HG02885 (cell line): ENCODE measurements at regions not wholly inside any gene's neighbourhood (a gene's known extent, or its start where the extent isn't known, plus 50 kb on each side); places are given as distances from the start of the nearest gene placed in this dataset.
A peak's percentile ranks its signal among the peaks of the same experiment; 100 is the strongest.

Experiments used
- ATAC-seq: cut with Tn5 transposase; IDR thresholded peaks from one replicate; pipeline ENCODE4 v1.9.1; 2021; ENCODE audit warnings: mild to moderate bottlenecking; ENCODE audit not compliant: unreplicated experiment, poor library complexity

GRCh38 chr2:160974803-160975202 lies 185.4 kb upstream of the TANK start:
- no peak for ATAC-seq

- ATAC-seq: no peak
Observed at GRCh38 chr2:160976797-160977196, 183.4 kb upstream of the TANK start.

- ATAC-seq: no peak
Observed at GRCh38 chr2:160977376-160977775, 182.9 kb upstream of the TANK start.

GRCh38 chr2:160977854-160978253 lies 182.4 kb upstream of the TANK start:
- no peak for ATAC-seq

- no peak for ATAC-seq
Observed at GRCh38 chr2:160984426-160985077, 175.7 kb upstream of the TANK start.

- no peak for ATAC-seq
Observed at GRCh38 chr2:160989778-160990177, 170.4 kb upstream of the TANK start.

GRCh38 chr2:160993654-160994061 lies 166.6 kb upstream of the TANK start:
- no peak for ATAC-seq

GRCh38 chr2:160994141-160995002 lies 165.9 kb upstream of the TANK start:
- ATAC-seq: peak; percentile 94

- no peak for ATAC-seq
Observed at GRCh38 chr2:160996584-160996983, 163.6 kb upstream of the TANK start.

- no peak for ATAC-seq
Observed at GRCh38 chr2:161004379-161004778, 155.8 kb upstream of the TANK start.

GRCh38 chr2:161005170-161005569 lies 155.1 kb upstream of the TANK start:
- no peak for ATAC-seq

- no peak for ATAC-seq
Observed at GRCh38 chr2:161008311-161008710, 151.9 kb upstream of the TANK start.

GRCh38 chr2:161010503-161011015 lies 149.7 kb upstream of the TANK start:
- no peak for ATAC-seq

- ATAC-seq: no peak
Observed at GRCh38 chr2:161017780-161018470, 142.3 kb upstream of the TANK start.

- ATAC-seq: no peak
Observed at GRCh38 chr2:161019311-161019710, 140.9 kb upstream of the TANK start.

- no peak for ATAC-seq
Observed at GRCh38 chr2:161020437-161020836, 139.8 kb upstream of the TANK start.

GRCh38 chr2:161028581-161028980 lies 131.6 kb upstream of the TANK start:
- ATAC-seq: no peak

GRCh38 chr2:161029321-161029720 lies 130.9 kb upstream of the TANK start:
- no peak for ATAC-seq

GRCh38 chr2:161030260-161031063 lies 129.8 kb upstream of the TANK start:
- ATAC-seq: no peak

GRCh38 chr2:161031511-161031910 lies 128.7 kb upstream of the TANK start:
- ATAC-seq: no peak
